CD4-positive, alpha-beta T cell treated with Interleukin-21 for 1 hour (primary cell): ENCODE measurements at regions not wholly inside any gene's neighbourhood (a gene's known extent, or its start where the extent isn't known, plus 50 kb on each side); places are given as distances from the start of the nearest gene placed in this dataset.

ENCODE experiments used
- DNase-seq: peaks from one replicate; pipeline ENCODE4 v3.0.0-alpha.2; 2020

- DNase-seq = no peak
Measured at GRCh38 chr5:106171708-106172107, 1499.0 kb downstream of the EFNA5 start.

- no peak for DNase-seq
Measured at GRCh38 chr5:106171132-106171531, 1499.6 kb downstream of the EFNA5 start.

DNA sequence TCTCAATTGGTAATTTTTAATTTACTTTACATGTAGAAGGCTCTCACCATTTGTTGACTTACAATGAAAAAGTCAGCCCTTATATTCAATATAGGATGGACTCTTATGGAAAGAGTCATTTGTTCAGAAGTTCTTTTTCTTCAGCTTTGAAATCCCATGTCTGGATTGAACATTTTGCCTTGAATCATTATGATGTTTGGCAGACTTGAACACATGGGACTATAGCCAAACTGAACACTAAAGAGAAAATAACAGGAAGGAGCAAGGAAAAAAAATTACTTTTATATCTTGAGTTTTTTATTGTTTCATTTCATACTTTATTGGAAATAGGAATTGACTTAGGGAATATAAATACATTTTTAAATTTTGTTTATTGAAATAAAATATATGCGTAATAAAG lies 1503.0 kb downstream of the EFNA5 start:
- no peak for DNase-seq

GRCh38 chr5:106163233-106163632 lies 1507.5 kb downstream of the EFNA5 start:
- DNase-seq = no peak

DNA sequence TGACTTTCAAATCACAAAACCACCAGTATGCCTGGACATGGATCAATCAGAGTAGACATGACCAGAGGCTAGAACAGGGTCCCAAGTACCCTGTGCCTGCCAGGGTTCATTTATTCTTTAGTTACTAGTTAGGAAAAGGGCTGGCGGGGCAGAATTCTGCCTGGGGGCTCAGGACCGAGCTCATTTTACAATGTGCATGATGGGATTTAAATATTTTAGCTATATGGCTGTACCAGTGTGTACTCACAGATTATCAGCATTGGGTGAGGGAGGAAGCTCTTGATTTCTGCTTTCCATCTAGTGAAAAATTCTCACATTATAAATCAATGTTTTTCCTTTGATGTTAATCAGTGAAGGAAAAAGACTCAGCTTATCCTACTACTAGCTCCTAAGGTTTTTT lies 1511.1 kb downstream of the EFNA5 start:
- no peak for DNase-seq

- no peak for DNase-seq
Measured at GRCh38 chr5:106154280-106154716, 1516.4 kb downstream of the EFNA5 start.

- no peak for DNase-seq
Measured at GRCh38 chr5:106152569-106152968, 1518.2 kb downstream of the EFNA5 start.

- no peak for DNase-seq
Measured at GRCh38 chr5:106142116-106142515, 1528.6 kb downstream of the EFNA5 start.

DNA sequence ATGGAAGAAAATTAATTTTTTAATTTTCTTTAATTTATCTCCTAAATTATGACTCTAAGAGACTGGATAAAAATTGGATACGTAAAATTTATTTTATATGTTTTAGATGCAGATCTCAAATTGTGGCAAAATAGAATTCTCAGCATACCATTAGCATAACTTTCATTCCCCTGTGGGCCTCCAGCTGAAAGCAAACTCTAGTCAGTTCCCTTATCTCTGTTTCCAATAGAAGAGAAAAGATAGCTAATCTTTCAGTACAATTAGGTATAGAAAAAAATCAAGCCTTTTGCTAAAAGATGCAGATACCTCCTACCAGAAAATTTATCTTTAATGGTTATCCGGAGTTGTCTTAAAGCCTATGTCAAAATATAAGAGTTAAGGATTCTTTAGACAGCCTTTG lies 1530.6 kb downstream of the EFNA5 start:
- no peak for DNase-seq

DNA sequence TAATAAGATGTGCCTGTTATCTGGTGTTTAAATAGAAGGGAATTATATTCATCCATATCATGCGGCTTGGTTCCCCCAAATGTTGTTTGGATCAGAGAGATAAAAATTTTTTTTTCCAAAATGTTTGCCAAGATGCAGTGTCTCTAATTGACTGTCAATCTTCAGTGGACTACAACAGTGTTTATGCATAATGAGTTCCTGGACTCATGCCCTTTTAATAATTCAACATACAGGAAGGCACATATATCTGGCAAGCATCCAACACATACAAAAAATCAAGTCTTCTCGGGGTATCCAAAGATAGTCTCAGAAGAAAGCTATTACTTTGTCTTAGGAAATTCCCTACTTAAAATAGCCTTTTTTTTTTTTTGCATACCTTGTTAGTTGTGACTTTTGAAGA lies 1534.7 kb downstream of the EFNA5 start:
- DNase-seq = no peak

DNA sequence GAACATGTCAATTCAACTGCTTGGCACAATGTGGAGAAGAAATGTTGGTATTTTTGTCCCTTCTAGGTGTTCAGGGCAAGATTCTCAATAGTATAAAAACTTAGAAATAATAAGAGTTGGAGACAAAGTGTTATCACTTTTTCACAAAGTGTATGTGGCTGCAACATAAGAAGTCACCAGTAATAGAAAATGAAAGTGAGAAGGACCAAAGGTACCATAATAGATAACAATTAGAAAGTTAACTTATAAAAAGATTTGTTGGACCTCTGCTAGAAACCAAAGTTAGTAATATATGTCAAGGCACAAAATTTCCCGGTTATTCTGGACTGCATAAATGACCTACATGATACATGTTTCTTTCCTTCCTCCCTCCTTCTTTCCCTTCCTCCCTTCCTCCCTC lies 1535.3 kb downstream of the EFNA5 start:
- DNase-seq = no peak

GRCh38 chr5:106134549-106134948 lies 1536.2 kb downstream of the EFNA5 start:
- DNase-seq = no peak

GRCh38 chr5:106127985-106128384 lies 1542.8 kb downstream of the EFNA5 start:
- no peak for DNase-seq

DNA sequence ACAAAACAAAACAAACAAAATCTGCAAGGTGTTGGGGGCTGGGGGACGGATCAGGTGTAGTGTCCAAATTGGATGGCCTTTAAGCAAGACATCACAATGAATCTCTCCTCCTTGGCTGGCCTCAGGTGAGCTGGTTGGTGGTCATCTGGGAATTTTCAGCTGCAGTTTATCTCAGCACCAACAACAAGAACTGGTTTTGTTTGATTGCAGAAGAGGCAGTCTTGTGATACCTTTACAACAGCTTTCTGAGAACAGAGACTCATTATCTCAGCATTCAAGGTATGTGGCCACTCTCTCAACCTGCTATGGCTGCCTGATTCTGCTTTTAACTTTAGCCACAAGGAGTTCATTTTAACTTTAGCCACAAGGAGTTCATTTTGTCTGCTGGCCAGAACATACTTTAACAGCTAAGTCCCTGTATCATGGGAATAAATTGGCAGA lies 1543.4 kb downstream of the EFNA5 start:
- DNase-seq = no peak

DNA sequence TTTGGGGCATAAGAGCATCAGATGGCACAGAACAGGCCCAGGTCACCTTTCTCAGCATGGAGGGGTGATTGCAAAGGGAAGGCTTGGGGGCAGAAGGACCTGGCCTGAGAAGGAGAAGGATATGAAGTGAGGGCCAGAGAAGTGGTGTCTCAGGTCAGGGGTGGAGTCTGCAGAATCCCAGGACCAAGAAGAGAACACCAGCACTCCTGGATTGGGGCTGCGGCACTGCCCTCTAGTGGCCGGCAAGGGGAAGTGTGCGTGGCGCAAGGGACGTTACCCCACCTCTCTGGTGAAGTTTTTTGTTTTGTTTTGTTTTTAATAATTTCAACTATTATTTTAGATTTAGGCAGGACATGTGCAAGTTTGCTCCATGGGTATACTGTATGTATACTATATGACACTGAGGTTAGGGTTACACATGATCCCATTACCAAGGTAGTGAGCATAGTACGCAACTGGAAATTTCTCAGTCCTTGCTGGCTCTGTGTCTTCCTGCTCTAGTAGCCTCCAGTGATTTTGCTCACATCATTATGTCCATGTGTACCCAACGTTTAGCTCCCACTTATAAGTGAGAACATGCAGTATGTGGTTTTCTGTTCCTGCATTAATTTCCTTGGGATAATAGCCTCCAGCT lies 1548.6 kb downstream of the EFNA5 start:
- no peak for DNase-seq

DNA sequence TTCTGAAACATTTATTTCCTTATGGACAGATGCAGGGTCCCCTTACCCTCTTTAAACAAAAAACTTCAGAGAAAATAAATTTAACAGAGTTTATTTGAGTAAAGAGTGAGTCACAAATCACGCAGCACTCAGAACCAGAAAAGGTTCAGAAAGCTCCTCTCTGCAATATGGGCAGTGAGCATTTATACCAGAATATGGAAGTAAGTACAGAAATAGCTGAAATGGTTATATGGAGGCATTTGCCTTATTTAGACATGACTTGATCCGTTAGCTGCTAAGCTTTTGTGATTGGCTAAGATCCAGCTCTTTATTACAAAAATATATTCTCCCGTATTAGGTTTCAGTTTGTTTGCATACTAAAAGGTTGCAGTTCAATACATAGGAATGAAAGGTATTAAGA lies 1554.1 kb downstream of the EFNA5 start:
- DNase-seq = no peak

GRCh38 chr5:106113922-106114321 lies 1556.8 kb downstream of the EFNA5 start:
- no peak for DNase-seq

DNA sequence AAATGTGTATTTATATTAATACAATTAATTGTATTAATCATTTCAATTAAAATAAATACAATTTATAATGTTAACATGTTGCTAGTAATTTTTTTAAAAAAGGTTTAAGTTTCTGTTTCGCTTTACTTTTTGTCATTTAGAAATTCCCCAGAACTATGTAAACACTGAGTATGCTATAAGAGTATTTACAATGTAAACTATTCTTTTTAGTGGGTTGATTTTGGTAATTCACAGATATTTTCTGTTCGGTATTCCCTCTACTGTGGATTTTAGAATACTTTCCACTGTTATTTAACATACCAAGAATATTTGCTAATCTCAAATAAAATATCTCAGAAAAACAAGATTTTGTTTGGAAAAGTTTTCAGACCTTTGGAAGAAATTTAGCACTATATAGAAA lies 1564.4 kb downstream of the EFNA5 start:
- no peak for DNase-seq

DNA sequence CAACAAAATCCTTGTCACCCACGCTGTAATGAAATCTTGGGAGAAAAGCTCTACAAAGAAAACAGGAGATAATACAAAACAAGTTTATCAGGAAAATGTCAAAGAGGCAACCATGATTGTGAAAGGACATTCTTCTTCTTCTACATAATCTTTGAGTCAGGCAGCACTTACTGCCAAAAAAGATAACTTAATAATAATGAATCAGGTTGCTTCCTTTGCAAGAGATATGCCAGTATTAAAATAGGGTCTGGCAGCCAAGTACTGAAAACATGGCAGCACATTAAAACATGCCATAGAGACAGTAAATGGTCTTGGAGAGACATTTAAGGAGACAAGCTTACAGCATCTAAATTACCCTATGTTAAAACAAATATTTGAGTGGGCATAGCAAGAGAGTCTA lies 1573.4 kb downstream of the EFNA5 start:
- DNase-seq = no peak

DNA sequence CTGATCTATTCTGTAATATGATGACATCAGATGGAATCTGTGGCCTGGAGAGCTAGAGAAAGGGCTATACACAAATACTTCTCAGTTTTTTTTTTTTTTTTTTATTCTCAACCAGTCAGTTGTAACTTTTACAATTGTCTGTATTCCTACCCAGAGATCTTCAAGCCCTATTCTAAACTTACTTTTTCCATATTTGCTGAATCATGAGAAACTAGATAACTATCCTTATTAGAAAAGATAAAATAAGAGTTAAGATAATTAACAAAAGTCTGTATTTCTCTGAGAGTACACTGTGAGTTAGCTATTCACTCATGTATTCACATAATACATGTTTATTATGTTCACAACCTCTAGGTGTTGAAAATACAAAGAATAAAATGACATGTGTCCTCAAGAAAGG lies 1575.9 kb downstream of the EFNA5 start:
- no peak for DNase-seq

GRCh38 chr5:106094204-106094607 lies 1576.5 kb downstream of the EFNA5 start:
- DNase-seq = no peak

- no peak for DNase-seq
Measured at GRCh38 chr5:106093134-106093533, 1577.6 kb downstream of the EFNA5 start.

DNA sequence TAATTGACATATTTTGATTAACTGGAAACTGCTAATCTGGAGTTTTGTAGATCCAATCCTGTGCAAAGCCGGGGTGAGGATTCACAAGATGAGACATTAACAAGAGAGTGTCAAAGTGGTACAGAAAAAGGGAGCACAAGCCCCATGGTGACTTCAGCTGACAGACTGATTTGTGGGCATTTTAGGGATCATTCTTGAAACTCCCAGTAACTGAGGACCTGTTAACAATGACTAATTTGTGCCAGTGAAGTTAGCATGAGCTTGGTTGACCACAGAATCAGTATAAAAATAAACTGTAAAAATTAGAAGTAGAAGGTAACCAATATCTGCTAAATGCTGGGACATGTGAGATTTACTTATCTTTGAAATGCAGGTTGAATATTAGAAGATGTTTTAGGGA lies 1578.3 kb downstream of the EFNA5 start:
- DNase-seq = no peak

GRCh38 chr5:106089073-106089472 lies 1581.7 kb downstream of the EFNA5 start:
- no peak for DNase-seq

DNA sequence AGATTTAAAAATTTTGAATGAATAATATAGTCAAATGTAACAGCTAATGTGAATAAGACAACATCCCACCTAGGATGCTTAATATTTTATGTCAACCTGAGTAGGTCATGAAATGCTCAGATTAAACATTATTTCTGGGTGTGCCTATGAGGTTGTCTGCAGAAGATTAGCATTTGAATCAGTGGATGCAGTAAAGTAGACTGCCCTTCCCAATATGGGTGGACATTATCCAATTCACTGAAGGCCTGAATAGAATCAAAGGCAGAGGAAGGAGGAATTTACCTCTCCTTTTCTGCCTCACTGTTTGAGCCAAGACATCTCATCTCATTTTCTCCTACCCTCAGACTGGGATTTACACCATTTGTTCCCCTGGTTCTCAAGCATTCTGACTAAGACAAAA lies 1582.3 kb downstream of the EFNA5 start:
- DNase-seq = no peak

DNA sequence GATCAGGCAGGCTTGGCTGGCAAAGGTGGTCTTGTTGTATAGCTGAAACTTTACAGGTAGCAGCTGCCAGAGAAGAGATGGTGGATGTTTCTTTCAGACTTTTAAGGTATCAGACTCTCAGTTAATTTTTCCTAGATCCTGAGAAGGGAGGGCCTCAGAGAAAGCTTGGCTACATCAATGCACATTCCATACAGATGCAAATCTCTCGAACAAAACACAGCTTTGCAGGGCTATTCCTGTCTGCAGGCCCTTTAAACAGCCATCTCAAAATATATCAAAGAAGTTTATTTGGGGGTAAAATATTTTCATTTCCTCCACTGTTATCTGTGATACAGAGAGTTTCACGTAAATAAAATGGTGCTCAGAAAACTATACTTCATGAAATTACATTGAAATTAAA lies 1584.4 kb downstream of the EFNA5 start:
- no peak for DNase-seq
